Neural cell (in vitro differentiated cells): ENCODE measurements at regions not wholly inside any gene's neighbourhood (a gene's known extent, or its start where the extent isn't known, plus 50 kb on each side); places are given as distances from the start of the nearest gene placed in this dataset.

ENCODE experiments used
- EZH2 ChIP-seq: fragments of 200-600, 300-800 bp; shearing (Covaris generic), sonication (generic); IDR thresholded peaks from 2 replicates; pipeline ENCODE4 v1.6.1; 2014; ENCODE audit warnings: antibody characterized with exemption, low read length, borderline replicate concordance, mild to moderate bottlenecking; ENCODE audit not compliant: insufficient read depth, poor library complexity, severe bottlenecking
- TF ChIP-seq, protein P1 (sequence below): fragments of 450-650 bp; IDR thresholded peaks from 2 replicates; pipeline ENCODE4 v1.5.1; 2014; ENCODE audit warnings: antibody characterized with exemption, mild to moderate bottlenecking, moderate library complexity; ENCODE audit not compliant: poor library complexity, severe bottlenecking

DNA sequence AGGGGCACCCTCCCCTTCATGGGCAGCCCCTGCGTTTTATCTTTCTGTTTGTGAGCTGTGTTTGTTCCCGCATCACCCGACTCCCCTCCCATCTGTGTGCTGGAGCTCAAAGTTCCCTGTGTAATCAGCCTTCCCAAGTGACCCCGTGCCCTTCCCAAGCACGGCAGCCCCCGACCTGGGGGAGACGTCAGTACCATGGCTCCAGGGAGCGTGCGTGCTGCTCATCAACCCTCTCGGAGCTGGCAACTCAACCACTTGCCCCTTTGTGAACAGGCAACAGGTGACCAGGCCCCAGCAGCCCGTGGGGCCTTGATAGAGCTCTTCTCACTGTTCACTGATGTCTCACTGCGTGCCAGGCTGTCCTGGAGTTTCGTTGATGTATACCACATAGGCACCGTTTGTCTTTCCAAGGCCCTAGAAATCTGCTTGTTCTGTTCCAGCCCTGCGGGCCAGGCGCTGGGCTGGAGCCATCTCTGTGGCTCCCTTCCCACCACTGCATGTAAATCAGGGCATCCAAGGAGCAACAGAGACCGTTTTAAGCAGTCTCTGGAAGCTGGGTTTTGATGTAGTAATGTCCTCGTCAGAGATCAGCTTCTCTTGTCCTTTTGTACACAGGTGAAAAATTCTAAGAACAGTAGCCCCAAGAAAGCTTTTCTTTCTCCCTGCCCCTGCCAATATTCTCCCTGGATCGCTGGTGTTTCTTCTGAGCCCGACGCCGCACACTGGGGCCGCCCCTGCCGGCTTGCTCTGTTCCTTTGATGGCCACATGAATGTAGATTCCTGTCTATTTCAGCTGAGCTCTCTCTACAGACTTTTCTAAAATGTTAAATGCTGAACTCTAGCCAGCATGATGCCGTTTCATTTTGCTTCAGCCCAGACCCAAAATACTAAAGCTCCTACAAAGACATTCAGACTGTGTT, 107.0 kb upstream of the PTPRM start:
- TF ChIP-seq, protein P1, sequence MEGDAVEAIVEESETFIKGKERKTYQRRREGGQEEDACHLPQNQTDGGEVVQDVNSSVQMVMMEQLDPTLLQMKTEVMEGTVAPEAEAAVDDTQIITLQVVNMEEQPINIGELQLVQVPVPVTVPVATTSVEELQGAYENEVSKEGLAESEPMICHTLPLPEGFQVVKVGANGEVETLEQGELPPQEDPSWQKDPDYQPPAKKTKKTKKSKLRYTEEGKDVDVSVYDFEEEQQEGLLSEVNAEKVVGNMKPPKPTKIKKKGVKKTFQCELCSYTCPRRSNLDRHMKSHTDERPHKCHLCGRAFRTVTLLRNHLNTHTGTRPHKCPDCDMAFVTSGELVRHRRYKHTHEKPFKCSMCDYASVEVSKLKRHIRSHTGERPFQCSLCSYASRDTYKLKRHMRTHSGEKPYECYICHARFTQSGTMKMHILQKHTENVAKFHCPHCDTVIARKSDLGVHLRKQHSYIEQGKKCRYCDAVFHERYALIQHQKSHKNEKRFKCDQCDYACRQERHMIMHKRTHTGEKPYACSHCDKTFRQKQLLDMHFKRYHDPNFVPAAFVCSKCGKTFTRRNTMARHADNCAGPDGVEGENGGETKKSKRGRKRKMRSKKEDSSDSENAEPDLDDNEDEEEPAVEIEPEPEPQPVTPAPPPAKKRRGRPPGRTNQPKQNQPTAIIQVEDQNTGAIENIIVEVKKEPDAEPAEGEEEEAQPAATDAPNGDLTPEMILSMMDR, result no peak
- TF ChIP-seq EZH2, result no peak
